Hindlimb muscle (tissue), 1 donor: ENCODE measurements at regions not wholly inside any gene's neighbourhood (a gene's known extent, or its start where the extent isn't known, plus 50 kb on each side); places are given as distances from the start of the nearest gene placed in this dataset.

ENCODE experiments used
- DNase-seq: peaks from one replicate; pipeline ENCODE4 v3.0.0-alpha.2; 2013

DNA sequence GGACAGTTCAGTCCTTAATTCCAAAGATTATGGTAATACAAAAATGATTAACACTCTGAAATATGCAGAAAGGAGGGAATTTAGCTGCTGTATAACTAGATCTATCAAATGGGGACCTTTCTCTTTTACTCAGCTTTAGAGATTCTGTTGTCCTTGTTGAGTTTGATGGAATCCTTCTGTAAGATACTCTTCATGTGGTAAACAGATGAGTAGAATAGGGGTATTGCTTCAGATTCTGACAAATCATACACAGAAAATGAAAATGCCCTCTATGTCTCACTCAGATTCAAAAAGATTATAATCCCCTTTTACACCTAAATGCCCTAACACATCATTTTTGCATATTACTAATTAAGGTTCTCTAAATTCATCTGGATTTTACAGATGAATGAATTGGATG, 50.7 kb downstream of the ARHGAP35 start:
- no peak for DNase-seq

DNA sequence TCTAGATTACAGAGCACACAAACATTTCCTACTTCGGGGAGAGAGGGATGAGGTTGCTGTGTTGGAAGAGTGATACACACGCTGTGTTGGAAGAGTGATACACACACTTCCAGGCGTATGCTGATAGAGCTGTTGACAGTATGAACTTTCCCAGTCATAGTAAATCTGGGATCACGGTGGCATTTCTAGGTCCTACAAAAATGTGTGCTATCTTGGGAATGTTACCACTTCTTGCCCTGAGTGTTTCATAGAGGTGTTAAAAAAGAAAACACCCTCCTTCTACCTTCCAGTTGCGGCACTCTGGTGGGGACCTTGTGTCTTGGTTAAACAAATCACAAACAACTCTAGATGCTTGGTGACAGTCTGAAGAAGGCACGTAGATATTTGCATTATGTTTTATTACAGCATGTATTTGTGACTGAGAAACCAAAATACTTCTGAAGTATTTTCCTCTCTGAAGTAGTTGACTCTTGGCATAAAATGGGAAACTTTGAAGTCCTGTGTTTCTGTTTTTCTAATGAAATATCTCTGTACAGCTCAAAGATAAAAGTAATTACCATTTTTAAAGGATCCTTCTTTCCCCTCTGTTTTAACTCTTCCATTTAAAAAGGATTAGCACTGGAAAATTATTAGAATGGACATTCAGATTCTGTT, 52.5 kb downstream of the ARHGAP35 start:
- no peak for DNase-seq

DNA sequence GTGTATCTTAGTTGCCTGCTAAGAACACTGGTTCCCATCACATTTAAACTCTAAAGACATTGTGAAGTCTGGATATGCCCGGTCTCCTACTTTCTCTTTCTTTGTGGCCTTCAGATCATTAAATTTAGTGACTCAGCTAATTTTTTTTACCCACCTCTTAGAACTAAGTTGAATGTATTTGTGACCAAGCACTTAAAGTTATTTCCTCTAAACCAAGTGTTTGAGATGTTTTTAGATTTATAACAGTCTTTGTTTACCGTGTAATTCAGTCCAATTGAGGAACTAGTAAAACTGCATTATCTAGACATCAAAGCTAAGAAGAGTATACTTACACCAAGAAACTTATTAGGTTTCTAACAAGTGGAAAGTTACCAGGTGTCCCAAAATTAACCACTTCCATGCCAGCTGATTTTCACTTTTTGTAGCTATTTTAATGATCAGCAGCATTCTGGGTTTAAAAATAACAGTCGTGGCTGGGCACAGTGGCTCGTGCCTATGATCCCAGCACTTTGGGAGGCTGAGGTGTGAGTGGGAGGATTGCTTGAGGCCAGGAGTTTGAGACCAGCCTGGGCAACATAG, 53.1 kb downstream of the ARHGAP35 start:
- no peak for DNase-seq

DNA sequence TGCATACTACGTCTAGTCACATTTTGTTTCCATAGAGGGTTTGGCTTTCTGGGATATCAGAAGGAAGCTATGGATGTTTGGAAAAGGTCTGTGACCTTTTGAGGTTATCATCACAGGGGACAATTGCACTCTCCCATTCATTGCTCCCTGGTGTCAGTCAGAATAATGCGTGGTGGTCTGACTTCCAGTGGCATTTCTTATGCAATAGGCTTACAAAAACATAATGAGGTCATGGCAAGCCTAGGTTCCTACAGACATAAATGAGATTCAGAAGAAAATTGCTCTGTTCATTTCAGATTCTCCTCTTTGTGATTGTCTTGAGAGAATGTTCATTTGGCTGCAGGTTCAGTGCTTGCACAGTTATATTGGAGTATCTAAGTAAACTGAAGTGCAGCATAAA, 54.6 kb downstream of the ARHGAP35 start:
- DNase-seq, result no peak

DNA sequence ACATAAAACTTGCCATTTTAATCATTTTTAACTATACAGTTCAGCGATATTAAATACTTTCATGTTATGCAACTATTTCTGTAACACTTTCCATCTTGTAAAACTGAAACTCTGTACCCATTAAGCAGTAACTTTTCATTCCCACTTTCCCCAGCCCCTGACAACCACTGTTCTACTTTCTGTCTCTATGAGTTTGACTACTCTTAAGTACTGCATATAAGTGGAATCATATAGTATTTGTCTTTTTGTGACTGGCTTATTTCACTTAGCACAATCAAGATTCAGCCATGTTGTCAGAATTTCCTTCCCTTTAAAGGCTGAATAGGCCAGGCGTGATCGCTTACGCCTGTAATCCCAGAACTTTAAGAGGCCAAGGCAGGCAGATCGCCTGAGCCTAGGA, 56.2 kb downstream of the ARHGAP35 start:
- no peak for DNase-seq

DNA sequence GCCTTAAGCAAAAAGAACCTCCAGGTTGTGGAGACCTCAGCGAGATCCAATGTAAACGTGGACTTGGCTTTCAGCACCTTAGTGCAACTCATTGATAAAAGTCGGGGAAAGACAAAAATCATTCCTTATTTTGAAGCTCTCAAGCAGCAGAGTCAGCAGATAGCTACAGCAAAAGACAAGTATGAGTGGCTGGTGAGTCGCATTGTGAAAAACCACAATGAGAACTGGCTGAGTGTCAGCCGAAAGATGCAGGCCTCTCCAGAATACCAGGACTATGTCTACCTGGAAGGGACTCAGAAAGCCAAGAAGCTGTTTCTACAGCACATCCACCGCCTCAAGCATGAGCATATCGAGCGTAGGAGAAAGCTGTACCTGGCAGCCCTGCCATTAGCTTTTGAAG, 58.5 kb downstream of the ARHGAP35 start:
- no peak for DNase-seq

DNA sequence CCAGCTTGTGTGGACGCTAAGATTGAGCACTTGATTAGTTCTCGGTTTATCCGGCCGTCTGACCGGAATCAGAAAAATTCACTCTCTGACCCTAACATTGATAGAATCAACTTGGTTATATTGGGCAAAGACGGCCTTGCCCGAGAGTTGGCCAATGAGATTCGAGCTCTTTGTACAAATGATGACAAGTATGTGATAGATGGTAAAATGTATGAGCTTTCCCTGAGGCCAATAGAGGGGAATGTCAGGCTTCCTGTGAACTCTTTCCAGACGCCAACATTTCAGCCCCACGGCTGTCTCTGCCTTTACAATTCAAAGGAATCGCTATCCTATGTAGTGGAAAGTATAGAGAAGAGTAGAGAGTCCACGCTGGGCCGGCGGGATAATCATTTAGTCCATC, 59.6 kb downstream of the ARHGAP35 start:
- no peak for DNase-seq

DNA sequence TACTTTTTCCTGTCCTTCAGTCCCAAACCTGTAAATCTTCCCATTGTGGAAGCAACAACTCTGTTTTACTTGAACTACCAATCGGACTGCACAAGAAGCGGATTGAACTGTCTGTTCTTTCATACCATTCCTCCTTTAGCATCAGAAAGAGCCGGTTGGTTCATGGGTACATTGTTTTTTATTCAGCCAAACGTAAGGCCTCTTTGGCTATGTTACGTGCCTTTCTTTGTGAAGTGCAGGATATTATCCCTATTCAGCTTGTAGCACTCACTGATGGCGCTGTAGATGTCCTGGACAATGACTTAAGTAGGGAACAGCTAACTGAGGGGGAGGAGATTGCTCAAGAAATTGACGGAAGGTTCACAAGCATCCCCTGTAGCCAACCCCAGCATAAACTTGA, 60.3 kb downstream of the ARHGAP35 start:
- DNase-seq, result no peak

DNA sequence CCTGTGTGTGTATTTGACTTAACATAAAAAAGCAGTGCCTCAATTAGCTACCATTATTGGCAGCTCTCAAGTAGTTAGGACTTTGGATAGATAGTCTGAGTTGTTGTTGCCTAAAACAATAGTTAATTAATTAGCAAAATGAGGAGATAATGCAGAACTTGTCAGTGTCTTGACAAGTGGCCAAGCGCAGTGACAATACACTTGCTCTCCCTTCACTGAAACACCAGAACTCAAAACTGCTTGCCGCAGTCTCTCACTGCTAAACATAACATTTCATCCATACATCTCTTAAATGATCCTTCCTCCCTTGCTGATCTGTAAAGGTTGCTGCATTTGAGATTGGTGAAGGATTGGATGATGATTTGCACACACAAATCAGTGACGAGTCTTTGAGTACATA, 61.7 kb downstream of the ARHGAP35 start:
- no peak for DNase-seq

DNA sequence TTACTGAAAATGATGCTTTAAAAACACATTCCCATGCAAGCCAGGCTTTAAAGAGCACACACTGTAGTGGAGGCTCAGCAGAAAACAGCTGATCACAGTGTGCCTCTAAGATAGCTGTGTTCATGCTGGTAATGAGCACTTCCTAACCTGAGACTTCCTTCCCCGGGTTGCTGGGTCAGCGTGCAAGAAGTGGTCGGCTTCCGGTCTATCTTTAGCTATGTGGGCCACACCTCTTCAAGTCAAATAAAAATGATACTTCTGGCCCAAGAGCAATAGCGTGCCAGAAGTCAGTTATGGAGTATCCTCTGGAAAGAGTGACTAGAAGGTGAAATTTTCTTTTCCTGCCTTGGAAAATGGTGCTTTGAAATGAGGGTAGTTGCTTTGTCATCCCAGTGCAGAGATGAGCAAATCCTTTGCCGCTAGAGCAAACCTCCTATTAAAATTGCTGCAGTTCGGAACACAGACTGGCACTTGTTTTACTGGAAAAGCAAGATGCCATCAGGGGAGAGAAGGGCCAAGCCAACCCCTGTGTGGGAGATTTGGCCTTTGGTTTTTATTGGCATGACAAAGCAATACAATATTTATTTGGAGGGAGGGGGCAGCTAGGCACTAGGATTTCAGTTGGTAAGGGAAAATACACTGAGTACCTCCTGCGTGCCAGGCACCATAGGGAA, 64.2 kb downstream of the ARHGAP35 start:
- DNase-seq, result peak; percentile 20

DNA sequence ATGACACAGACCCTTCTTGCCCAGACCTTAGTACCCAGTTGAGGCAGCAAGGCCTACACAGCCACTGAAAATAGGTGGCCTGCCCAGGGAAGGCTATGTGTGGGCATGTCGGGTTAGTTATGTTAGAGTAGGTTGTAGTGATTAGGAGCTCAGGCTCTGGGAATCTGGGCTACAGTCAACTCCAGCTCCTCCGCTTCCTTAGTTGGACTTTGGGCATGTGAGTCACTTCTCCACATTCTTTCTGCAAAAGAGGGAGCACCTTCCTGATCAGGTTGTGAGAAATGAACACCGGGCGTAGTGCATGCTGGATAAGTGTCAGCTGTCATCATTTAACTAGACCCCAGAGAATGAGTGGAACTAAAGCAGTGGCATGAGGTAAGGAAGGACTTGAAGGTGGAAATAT, 64.8 kb downstream of the ARHGAP35 start:
- no peak for DNase-seq

DNA sequence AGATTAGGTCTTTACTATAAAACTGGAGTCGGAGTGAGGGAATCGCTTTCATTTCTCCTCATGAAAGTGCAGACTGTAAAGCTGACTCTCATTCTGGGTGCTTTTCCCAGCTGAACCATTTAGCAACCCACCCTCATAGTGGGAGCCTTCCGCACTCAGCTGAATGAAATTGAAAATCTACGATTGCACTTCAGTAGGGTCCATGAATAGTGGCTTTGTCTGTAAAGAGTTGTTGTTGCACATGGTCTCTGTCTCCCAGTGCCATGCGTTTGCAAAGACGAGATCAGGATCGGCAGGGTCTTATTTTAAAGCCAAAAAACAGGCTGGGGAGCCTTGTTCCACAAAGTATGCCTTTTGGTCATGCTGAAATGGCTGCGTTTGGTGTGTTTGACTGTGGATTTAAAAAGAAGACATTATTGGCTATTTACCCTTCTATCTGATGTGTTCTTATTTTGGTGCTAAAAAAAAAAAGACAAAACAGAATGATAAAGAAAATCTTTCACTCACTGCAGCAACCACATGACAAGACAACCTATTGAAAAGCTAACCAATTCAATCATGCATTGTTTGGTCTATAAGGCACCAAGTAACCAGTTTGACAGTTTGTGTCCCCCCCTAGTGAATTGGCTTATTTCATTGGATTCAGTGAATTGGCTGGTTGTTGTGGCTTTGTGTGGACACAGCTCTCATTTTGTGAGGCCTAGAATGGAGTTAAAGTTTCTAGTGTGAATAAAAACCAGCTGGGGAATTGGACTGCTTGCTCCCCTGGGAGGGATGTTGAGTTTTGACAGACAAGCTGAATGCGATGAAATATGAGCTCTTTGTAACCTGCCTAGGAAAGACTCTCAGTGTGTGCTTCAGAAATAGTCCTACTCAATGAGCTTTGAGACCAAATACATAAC, 65.6 kb downstream of the ARHGAP35 start:
- no peak for DNase-seq

DNA sequence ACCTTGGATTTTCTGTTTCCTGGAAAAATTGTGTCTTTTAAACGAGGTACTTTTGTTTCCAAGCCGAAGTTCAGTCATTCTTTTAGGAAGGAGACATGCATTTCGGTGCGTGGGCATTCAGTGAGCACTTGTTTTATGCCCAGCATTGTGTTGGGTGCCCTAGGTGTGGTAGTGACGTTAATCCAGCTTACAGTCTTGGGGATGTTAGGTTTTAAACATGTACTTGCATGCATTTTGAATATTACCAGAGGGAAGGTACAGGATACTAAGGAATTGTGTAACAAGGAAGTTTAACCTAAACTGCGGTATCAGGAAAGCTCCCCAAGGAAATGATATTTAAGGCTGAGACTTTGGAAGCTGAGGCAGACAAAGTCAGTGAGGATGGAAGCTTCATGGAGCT, 66.3 kb downstream of the ARHGAP35 start:
- DNase-seq, result no peak

DNA sequence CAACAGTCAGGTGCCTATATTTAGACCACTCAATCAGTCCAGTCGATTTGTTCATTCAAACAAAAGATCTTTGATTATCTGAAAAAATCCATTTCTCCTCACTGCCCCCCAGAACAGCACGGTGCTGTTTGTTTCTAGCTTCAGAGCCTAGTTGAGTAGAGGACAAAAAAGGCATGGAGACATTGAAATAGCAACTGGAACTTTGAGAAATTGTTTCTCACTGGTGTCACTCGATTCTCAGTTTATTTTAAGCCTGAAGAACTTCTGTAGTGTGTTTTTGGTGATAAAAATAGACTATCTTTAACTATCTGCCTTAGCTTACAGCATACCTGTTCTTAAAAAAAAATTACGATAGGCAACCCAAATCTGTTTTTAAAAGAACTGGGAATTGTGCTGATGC, 67.1 kb downstream of the ARHGAP35 start:
- no peak for DNase-seq

DNA sequence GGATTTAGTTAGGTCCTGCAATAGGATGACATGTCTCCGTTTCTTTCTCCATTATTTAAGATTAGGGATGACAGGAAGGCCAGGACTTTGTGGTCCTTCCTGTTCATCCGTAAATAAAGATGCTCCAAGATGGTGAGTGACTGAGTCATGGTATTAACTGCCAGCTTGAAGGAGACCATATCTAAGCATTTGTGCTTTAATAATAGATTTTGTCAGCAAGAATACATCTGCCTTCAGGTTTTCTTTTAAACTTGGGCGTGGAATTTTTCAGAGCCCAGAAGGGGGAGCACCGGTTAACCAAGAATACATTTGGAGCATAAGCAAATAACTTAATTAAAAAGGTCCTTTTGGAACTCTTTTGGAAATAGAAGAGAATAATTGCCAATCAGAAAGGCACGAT, 68.2 kb downstream of the ARHGAP35 start:
- no peak for DNase-seq

DNA sequence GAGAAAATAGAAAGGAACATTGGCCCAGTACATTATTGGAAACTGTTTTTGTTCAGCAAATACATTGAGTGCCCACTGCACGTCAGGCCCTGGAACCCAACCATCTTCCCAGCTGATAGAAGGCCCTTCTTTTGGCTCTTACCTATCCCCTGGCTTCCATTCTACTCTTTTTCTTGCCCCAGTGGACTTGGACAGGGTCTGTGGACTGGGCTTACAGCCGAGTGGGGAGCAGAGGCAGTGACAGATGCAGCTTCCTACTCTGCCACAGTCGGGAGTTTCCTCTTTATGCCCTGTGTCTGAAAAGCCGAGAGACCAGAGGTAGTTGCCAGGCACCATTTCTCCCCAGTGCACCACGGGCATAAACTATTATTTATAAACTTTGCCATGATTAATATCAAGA, 70.4 kb downstream of the ARHGAP35 start:
- no peak for DNase-seq

DNA sequence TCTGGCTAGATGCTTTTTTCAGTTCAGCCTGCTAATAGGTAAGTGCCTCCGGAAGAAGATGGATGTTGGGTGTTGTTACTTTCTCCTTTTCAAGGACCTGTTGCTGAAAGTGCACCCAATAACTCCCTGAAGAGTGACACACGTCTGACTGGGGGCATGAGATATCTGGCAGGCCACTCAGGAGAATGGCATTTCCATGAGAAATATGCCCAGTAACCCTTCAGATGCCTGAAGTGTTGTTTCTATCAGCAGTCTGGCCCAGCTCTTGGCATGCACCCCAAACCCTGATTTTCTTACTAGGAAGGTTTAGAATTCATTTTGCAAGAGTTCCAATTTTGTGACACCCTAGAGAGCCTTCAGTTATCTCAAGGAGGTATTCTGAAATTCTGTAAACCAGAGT, 71.5 kb downstream of the ARHGAP35 start:
- no peak for DNase-seq

DNA sequence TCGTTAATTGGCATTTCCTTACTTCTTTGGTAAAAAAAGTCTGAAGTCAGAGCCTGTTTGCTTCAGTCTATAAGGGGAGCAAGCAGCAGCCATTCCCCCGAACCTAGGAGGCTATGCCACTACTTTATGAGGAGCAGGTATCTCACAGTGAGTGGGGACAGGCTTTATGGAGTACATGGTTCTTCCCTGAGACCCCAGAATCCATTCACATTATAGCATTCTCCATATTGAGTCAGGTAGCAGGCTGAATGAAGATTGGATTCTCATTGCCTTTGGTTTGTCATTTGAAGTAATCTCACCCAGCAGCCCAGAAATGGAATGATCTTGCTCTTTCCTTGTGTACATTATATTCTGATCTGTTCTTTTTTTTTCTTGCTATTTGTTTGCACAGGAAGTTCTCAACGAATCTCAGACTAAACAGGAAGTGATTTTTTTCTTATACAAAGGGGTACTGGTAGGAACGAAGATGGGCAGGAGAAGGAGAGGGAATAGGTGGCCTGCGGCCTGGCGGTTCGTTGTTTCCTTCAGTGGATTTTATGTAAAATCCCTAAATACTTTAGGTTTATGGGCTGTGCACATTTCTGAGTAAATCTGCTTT, 74.4 kb downstream of the ARHGAP35 start:
- no peak for DNase-seq

DNA sequence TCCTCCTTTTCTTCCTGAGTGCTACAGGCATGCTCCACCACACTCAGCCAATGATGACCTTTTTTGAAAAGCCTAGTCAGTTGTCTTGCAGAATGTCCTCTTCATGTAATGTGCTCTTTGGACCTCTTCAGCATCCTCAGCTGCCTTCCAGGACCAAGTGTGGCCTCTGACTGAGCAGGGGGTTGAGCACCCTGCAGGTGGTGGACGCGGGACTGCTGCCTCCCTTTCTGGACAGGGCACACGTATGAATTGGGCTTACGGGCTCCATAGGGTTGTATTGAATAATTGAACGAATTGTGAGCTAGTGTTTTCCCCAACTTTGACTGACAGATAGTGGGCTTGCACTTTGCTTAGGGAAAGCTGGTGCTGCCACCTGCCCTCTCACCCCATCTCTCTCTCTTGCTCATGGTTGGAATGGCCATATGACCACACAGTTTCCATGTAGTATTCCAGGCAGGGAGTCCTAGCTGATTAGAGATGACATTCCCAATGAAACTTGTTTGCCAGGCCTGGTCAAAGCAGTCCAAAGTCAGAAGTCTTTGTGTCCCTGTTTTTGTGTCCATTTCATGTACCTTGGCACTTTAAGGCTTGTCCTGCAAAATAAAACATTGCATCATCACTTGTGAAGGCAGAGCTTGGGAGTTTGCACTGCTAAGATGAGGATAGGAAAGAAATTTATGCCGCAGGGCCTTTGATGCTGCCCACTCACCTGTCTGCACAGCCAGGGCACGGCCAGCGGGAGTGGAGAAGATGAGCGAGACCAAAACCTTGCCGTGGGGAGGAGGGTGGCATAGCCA, 76.3 kb upstream of the NPAS1 start:
- no peak for DNase-seq

DNA sequence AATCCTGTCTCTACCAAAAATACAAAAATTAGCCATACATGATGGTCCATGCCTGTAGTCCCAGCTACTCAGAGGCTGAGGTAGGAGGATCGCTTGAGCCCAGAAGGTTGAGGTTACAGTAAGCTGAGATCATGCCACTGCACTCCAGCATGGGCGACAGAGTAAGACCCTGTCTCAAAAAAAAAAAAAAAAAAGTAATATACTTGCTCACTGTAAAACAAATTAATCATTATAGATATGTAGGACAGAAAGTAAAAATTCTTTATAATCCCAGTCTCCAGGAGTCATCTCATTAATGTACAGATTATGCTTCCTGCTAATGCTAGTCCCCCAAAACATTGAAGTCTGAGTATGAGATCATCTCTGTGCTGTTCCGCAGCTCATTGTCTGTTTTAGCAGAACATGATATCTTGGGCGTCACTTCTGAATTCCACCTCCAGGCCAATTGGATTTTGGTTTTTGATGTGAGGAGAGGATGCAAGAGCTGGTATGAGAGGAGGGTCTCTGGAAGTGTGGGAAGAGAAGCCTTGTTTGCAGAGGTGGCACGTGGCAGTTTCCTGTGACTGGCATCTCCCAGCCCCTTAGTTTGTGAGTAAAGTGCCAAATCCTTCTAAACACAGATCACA, 75.4 kb upstream of the NPAS1 start:
- no peak for DNase-seq

DNA sequence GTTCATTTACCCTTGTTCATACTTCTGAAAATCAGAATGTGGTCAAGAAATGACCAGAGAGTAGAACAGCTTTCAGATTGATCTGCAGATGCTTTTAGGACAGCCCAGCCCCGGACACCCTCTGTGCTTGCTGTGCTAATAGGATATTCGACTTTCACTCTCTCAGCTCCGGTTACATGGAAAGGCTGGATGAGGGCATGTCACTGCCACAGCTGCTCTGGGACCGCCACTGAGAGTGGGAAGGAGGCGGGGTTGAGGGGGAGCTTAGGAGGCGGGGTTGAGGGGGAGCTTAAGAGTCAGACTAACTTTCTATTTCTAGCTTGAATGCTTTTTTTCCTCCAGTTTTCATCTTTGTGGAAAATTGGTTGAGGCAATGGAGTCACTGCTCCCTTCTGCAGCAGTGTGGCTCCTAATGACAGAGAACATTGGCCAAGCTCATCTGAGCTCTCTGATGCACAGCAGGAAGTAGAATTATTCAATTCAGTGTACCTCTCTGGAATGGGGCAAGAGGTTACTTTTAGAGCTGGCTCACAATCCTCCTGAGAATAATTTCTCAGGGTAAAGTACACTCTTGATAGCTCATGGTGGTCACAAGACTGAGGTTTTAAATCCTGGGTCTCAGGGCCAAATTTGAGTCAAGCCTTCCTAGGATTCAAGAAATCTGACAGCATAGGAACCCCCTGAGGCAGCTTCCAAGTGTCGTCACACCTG, 74.6 kb upstream of the NPAS1 start:
- peak; percentile 81 for DNase-seq
